Stimulated activated CD4-positive, alpha-beta T cell treated with anti-CD3 and anti-CD28 coated beads, Interleukin-1b, Interleukin-23, amount 100 ng/mL, for 48 hours (primary cell): ENCODE measurements at regions not wholly inside any gene's neighbourhood (a gene's known extent, or its start where the extent isn't known, plus 50 kb on each side); places are given as distances from the start of the nearest gene placed in this dataset.

ENCODE experiments used
- DNase-seq: peaks from one replicate; pipeline ENCODE4 v3.0.0-alpha.2; 2020

DNA sequence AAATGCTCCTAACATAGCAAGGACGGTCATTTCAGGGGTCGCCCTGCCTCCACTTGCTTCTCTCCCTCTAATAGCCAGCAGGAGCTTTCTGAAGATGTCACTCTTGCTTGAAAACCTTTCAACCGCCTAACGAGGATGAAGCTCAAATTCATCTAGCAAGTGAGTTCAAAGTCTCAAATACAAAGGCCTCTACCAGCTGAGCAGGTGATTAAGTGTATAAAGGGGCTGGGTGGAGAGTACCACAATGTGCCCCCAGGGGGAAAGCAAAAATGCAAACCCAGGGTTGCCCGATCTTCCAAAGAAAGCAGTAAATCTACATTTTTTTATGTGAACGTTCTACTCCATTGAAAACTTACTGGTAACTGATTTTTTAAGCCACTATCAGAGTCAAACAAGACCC, 50.4 kb upstream of the GRIP2 start:
- no peak for DNase-seq

DNA sequence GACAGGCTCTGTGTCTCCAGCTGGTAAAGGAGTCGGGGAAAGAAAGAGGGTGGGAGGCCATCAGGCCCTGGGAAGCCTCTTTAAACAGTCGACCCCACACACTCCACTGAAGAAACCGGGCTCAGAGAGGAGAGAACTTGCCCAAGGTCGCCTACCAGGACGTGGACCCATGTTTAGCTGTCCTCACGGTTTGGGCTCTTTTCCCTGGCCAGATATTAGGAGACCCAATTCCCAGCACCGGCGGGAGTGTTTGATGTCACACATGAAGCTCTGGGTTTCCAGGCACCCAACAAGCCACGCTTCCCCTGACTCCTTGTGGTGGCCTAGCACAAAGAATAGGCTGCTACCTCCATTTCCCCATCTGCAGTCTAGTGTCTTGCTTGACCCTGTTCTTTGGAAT, 52.2 kb upstream of the GRIP2 start:
- no peak for DNase-seq

DNA sequence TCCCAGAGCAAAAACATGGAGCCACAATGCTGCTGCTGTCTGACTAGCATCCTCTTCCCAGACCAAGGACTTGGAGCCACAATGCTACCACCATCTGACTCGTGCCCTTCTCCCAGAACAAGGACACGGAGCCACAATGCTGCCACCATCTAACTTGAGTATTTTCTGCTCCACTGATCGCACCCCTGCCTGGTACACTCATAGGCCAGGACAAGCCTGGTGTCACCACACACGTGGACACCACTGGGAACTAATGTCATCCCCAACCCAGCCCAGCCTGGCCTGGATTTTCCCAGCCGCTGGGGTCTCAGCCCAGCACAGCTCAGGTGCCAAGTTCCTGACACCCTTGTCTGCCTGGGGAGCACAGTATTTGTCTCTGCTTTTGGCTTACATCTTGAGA, 52.7 kb upstream of the GRIP2 start:
- DNase-seq: no peak

DNA sequence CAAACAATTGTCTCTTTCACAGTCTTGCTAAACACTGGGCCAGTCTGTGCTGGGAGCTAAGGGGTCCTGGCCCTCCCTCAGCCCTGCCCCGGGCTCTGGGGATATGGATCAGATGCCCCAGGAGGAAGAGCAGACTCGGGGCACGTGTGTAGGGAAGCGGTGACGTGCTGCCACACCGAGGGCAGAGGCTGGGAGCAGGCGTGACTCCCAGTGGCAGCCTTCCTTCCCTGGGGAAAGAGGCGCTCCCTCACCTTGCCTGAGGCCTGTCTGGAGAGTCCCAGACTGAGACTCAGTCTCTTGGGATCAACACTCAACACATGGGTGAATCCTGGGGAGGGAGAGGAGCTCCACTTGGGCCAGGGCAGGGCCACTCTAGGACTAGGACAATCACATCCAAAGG, 54.1 kb upstream of the GRIP2 start:
- no peak for DNase-seq

DNA sequence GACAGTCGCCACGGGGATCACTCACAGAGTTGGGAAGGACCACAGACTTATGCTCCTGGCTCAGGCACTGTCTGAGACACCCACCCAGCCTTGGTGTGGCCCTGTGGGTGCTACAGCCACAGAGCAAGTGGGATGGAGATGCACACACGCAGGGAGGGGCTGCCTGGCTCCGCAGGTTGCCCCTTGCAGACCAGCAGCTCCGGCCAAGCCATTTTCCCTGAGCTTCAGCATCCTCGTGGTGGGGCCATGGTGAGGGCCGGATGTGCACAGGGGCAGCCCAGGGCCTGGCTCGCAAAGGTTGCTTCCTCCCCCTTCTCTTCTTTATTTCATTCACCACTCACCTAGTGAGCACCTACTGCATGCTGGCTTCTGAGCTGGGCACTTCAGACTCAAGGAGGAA, 55.4 kb upstream of the GRIP2 start:
- no peak for DNase-seq

DNA sequence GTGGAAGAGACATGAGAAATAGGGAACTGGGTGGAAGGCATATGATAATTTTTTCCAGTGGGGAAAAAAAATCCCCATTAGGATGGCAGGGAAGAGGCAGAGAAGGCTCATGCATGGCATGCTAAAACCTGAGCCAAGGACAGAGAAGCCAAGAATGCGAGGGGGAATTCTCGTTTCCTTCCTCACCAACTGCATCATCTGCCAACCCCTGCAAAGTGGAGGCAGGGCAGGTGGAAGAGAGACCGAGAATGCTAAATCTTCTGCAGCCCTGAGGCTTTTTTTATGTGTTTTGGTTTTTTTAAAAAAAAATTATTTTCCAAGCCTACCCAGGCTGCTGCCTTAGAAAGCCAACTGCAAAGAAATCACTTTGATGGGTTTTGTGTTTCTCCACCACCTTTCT, 54.3 kb upstream of the CCDC174 start:
- no peak for DNase-seq

DNA sequence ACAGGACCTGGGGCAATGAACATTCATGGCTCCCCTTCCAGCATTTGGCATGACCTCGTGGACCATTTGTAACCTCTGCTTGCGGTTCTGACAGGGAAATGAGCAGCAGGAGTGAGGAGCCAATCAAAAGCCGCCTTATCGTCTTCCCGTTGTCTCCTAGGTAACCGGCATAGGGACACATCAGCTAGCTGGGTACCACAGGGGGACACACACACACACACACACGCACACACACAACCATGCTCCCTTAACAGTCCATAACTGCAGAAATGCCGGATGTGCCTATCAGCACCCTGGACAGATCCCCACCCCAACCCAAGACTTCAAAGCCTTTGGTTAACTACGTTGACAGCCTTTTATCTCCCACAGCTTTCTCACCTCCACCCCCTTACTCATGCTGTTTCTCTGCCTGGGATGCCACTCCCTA, 53.4 kb upstream of the CCDC174 start:
- peak; percentile 55 for DNase-seq

DNA sequence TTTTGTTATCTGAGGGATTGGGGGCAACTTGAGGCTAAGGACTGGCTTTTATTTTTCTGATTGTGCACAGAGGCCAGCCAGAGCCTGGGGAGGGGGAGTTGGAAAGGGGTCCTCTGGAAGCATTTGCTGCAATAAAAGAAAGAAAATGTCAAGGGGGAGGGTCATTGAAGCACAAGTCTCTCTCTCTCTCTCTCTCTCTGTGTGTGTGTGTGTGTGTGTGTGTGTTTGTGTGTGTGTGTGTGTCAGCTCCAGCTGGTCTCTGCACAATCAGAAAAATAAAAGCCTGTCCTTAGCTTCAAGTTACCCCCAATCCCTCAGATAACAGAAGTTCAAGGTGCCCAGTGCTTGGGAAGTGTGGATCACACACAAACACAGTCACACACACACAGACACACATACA, 52.1 kb upstream of the CCDC174 start:
- no peak for DNase-seq

DNA sequence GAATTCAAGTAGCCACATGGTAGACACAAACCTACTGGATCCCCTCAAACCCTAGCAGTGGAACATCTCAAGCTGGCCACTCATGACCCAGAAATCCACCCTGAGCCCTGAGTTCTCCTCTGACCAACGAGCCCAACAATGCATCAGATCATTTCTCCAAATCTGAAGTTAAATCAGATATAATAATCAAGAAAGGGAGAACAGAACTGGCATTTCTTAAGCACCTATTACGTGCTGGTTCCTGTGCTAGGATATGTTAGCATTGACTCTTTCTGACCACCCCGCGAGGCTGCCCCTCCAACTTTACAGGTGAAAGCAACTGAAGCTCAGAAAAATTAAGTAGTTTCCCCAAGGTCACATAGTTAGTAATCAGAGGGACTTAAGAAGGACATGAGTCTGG, 51.5 kb upstream of the CCDC174 start:
- DNase-seq: no peak

DNA sequence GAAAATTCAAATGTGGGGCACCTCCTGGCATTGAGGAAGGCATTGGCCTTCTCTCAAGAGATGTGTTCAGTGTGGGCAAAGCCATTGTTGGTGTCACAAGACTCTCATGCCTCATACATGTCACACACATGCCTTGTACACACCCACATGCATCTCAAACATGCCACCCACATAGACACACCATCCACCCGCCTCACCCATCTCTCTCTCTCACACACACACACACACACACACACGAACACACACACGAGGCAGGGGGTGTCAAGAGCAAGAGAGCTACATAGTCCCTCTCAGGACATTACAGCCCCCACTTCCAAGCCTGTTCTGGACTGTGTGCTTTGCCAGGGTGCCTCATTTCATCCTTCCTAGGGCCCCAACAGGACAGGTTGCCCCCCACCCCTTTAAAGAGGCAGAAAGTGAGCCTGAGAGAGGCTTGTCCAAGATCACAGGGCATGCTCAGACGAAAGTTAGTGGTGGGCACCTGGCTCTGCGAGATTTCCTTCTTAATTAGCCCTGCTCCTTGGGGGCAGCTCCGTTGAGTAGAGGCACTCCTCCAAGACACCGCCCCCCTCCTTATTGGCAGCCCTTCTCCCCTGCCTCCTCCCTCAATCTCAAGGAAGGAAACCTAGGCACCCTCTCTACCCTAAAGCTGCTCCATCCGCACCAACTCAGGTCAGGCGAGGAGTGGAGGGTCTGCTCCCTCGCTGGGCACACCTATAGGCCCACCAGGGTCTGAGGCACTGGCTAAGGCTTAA, 50.5 kb upstream of the CCDC174 start:
- DNase-seq: no peak

DNA sequence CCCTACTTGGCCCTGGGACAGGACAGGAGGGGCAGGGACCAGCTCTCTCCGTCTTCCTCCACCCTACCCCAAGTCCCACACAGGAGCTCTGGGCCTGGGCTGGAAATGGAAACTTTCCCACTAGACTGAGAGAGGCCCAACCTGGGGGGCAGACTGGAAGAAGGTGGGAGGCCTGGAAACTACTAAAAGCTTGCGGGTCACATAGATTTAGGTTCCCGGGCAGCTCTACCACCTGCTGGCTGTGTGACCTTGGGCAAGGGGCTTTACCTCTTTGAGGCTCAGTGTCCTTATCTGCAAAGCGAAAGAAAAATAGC, 49.9 kb upstream of the CCDC174 start:
- no peak for DNase-seq
